HG03175 (cell line): ENCODE measurements at regions not wholly inside any gene's neighbourhood (a gene's known extent, or its start where the extent isn't known, plus 50 kb on each side); places are given as distances from the start of the nearest gene placed in this dataset.

ENCODE experiments used
- ATAC-seq: cut with Tn5 transposase; IDR thresholded peaks from one replicate; pipeline ENCODE4 v1.9.1; 2021; ENCODE audit warnings: mild to moderate bottlenecking, moderate library complexity; ENCODE audit not compliant: unreplicated experiment

DNA sequence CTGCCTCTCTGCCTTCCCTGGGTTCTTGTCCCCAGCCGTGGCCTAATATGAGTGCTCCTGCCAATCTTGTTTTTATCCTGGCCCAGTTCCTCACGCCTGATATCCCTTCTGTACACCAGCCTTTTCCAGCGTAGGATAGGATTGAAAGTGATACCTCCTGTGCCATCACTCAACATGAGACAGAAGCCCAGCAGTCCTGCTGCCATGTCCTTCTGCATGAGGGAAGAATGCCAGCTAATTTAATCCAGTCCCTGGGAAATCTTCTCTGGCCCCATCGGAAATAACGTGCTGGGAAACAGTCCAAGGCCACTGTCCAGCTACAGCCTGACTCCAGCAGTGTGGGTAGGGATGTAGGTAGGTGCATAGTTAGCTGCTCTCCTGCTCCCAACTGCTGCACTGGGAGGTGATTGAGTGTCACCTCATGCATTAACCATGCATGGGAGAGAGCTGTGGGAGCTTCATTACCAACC, 92.0 kb upstream of the TPM1 start:
- ATAC-seq = no peak

DNA sequence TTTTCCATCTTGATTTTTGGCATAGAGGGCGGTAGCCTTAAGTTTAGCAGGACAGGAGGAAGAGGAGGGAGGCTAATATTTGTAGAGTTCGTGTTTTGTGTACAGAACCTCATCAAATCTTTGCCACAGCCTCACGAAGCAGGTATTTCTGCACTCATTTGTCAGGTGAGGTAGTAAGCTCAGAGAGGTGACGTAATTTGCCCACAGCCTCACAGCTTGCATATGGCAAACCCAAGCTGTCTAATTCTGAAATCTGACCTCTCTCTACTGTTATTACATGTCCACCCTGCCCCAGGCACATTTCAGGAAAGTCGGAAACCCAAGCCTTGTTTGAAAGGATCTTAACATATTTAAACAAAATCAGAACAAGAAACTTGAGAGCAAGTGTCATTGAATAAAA, 91.1 kb upstream of the TPM1 start:
- ATAC-seq = no peak

DNA sequence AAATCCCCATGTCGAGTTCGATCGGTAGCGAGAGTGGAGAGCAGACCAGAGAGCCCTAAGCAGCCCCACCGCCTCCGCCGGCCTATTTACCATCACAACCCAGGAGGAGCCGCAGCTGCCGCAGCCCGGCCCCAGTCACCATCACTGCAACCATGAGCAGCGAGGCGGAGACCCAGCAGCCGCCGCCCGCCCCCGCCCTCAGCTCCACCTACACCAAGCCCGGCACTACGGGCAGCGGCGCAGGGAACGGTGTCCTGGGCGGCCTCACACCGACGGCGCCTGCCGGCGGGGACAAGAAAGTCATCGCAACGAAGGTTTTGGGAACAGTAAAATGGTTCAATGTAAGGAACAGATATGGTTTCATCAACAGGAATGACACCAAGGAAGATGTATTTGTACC, 89.5 kb upstream of the TPM1 start:
- no peak for ATAC-seq

DNA sequence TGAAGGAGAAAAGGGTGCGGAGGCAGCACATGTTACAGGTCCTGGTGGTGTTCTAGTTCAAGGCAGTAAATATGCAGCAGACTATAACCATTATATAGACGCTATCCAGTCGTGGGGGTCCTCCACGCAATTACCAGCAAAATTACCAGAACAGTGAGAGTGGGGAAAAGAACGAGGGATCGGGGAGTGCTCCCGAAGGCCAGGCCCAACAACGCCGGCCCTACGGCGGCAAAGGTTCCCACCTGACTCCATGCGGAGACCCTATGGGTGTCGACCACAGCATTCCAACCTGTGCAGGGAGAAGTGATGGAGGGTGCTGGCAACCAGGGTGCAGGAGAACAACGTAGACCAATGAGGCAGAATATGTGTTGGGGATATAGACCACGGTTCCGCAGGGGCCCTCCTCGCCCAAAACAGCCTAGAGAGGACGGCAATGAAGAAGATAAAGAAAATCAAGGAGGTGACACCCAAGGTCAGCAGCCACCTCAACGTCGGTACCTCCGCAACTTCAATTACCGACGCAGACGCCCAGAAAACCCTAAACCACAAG, 89.0 kb upstream of the TPM1 start:
- no peak for ATAC-seq

DNA sequence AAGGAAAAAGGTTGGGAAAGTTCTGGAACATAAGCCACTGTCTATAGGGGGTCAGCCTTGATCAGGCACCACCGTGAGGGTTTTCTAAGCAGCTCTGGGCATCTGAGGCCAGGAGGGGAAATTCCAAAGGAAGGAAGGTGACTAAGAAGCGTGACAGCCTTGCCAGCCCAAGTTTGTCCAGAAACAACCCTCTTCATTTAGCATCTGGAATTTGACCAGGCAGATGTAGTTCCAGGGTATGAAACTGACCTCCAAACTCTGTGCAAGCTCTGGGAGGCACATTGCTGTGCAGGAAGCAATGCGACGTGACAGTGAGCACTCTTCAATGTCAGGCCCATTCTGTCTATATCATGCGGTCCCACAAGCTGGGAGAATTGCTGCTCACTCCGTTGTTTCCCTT, 85.4 kb upstream of the TPM1 start:
- ATAC-seq = no peak

DNA sequence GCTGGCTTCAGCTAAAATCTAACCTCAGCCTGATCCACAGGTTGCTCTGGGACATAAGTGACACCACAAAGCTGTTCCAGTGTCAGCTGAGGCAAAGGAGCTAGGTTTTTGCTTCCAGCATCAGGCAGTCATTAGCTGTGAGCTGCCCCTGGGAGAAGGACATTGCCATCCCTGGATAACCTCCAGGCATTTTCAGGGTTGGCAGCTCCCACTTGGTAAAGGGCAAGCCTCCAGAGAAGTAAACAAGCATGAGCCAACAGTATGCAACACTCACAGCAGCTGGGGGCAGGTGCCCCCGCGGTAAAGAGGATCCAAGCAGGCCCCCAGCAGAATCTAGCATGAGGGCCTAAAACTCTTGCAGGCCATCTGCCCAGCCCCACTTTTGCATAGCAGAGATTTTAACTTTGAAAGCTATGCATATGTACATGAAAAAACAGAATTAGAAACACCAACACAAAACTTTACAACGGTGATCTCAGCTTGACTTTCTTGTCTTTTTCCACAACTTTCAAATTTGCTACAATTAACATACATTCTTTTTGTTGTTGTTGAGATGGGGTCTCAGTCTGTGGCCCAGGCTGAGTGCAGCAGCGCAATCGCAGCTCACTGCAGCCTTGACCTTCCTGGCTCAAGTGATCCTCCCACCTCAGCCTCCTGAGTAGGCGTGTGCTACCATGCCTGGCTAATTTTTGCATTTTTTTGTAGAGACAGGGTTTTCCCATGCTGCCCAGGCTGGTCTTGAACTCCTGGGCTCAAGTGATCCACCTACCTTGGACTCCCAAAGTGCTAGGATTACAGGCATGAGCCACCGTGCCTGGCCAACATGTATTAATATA, 83.8 kb upstream of the TPM1 start:
- no peak for ATAC-seq

DNA sequence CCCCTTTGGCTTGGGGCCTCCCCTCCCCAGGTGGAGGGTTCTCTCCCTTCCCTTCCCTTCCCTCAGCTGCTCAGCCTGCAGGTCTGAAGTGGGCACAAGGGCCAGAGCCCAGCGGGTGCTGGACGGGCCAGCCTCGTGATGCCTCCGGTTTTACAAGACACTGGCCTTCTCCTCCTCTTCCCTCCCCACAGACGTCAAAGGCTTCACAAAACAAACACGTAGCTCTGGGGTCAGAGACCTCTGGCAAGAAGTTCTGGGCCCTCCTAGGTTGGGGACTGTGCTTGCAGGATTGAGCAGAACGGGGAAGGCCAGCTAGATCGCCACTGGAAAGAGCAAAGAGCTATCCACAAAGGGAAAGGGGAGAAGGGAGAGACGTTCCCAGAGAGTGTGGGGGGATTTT, 81.4 kb upstream of the TPM1 start:
- no peak for ATAC-seq

DNA sequence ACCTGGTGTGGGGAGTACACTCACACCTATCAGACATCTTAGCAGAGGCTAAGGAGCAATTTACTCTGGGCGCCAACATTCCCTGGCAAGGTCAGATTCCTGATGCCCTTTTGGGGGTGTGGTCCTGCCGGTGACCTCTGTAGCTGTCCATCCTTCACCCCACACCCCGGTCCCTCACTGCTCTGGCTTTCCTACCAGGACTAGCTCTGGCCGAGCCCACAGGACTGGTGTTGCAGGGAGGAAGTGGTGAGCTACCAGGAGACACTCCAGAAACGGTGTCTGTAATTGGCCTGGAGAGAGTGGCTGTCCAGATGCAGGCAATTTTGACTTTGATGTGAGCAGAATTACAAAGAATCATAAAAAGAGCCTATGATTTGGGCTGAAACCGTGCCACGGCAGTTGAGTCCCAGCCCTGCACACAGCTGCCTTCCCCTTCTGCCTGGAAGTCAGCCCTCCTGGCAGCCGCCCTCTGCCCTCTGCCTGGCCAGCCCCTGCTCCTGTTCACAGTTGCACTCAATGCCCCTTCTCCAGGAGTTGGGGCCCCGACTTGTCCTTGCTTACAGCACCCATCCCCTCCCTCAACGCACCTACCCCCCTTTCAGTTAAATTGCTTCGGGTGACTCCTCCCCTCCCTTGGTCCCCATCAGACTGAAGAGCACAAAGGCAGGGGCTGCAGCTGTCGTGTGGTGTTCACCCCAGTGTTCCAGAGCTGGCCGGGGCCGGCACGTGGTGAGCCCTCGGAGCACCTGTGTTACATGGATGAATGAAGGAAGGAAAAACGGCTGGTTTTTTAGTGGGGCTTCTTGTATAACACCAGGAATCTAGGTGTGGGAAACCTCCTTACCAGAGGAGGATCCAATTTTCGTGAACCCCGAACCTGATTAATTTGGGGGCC, 80.2 kb upstream of the TPM1 start:
- ATAC-seq = no peak

DNA sequence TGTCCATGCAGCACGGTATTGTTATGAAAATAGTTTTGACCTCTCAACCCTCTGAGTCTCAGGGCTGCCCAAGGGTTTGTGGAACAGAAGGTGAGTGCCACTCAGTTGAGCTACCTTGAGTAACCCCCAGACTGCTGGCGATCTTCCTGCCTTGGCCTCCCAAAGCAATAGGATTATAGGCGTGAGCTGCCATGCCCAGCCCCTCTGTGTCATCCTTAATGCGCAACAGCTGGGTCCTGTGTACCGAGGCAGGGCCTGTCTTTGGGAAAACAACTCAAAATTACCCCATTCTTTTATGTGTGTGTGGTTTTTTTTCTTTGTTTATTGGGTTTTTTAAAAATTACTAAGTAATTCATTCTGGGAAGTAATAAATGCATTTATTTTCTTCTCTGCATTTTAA, 78.3 kb upstream of the TPM1 start:
- ATAC-seq = no peak

DNA sequence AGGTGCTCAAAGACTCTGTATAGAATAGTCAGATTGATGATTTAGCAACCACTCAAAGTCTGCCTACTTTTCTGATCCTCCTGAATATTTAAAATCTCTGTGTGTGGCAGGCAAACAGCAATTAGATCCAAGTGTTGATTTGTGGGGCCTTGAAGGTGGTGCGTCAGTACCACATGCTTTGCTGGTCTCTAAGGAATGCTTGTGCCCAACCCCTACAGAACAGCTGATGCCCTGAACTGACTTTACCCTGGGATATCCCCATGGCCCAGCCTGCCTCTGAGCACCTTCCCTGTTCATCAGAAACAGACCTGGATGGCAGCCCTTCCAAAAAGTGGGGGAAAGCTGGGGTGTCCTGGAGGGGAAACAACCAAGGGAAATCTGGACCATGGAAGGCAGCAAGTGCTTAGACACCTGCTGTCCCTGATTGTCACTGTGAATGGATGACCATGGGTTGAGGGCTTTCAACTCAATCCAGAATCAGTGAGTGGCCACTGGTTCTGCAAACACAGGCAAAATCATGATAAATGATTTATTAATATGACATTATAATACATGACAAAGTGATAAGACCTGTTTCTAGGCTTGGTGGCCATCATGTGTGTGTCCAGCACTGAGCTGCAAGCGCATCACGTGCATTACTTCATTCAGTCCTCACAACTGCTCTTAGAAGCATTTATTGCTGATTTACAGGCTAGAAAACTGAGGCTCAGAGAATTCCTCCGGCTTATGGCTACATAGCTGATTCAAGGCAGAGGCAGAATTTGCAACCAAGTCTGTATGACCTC, 76.1 kb upstream of the TPM1 start:
- ATAC-seq = no peak

DNA sequence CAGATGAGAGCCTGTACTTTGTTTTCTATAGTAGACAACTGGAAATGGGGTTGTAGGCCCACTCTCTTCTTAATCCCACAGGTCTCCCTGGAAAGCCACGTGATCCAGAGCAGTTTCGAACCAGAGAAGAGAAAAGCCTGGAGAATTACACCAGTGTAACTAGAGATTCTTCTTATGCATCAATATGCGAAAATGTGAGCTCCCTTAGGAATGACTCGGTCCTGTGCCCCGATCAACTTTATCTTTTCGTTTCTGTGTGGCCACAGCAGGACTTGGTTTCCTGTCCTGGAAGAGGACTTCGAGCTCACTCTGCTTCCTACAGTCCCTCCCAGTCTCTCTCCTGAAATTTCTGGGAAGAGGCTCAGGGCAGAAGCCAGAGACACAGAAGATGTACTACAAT, 73.8 kb upstream of the TPM1 start:
- no peak for ATAC-seq

DNA sequence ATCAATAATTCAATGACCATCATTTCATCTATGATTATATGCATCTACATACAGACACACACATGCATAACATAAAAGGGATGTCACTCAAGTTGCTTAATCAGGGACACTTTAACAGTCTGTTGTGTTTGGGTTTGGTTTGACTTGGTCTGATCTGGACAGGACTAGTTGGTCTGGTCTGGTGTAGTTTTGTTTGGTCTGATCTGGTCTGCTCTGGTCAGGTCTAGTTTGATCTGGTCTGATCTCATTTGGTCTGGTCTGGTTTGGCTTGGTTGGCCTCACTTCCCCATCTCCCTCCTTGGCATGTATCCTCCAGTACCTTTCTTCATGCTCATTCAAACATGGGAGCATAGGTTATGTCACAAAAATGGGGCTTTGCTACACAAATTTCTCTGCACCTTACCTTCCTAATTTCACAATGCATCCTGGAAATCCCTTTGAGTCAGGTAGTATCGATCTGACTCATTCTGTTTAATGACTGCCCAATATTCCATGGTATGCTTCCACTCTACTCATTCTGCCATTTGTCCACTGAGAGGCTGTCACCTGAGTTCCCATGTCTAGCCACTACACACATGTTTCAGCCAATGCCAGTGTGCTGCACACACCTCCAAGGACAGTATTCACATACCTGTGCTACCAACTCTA, 73.0 kb upstream of the TPM1 start:
- ATAC-seq = no peak

DNA sequence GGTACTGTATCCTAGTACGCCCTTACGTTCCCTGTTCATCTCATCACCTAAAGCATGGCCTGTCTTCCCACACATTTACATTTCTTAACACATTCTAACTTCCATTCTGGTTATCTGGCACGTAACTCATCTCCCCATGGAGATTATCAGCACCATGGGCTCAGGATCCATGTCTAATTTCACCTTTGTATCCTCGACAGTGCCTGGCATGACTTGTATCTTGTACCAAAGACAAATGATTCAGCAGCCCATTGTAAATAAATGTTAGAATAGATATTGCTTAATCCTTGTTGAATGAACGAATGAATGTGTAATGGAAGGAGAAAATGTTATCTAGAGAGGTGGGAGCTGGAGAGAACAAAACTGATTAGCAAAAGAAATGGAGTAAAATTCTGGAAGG, 69.7 kb upstream of the TPM1 start:
- ATAC-seq = no peak

DNA sequence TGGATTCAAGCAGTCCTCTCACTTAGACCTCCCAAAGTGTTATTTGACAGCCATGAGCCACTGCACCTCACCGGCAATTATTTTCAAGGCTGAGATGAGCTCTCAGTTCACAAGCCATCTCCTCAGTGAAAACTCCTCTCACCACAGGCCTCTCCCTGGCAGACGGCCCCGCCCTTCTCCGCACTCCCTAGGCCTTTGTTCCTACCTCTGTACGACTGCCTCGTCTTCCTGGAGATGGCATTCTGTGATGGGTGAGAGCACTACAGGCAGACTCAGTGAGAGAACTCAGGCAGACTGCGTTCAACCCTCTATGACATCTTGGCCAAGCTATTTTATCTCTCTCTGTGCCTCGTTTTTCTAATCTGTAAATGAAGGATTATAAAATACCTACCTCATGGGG, 67.0 kb upstream of the TPM1 start:
- no peak for ATAC-seq

DNA sequence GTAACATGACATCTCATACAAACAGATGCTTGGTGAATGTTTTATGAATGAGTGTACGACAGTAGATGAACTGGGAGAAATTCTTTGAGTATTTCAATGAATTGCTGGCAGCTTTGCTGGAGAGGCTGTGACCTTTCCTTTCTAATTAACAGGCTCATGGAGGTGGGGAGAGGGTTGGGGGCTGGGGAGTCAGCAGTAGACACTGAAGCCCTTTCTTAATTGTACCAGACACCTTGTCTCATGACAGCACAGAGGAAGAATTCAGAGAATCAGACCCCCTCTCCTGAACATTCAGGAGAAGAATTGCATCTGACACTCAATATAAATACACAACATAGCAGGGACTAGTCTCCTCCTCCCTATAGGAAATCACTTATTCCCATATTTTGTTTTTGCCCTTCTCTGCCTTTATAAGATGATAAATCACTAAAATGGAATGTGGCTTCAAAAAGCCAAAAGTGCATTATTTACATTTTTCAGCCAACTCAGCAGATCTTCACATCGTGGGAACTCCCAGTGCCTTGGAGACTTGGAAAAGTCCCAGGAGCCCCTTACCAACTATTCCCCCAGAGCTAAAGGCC, 66.2 kb upstream of the TPM1 start:
- no peak for ATAC-seq

DNA sequence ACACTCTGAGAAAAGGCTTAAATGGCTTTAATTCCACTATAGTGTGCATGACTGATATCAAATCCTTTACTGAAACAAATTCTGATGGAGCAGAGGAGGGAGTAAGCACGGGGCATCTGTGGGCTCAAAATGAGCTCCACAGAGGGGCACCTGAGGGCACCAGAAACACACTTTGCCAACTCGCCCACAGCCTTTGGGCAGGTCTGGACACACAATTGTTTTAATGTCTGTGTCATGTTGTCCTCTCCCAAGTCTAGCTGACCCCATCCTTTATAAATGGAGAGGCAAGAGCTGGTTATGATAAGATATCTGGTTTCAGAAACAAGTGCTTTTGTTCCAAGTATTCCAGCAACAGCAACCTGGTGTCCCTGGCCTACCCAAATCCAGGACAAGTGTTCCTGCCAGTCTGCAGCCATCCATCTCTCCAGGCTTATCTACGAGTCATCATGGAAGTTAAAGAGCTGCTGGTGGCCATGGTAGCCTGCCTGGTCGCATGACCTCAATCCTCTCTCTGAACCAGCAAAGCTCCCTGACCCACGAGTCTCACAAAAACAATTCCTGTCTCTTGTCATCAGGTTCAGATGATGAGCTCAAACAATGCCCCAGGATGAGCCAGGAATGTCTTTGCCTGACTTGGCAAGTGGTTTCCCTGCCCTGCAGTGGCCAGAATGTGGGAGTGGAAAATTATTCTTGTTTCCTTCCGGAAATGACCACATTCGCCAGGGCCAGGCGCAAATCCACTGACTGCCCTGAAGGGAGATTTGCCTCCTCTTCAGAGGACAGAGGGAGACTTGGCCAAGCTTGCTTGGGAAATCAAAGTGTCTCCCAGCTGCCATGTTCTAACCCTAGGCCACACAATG, 64.4 kb upstream of the TPM1 start:
- no peak for ATAC-seq

DNA sequence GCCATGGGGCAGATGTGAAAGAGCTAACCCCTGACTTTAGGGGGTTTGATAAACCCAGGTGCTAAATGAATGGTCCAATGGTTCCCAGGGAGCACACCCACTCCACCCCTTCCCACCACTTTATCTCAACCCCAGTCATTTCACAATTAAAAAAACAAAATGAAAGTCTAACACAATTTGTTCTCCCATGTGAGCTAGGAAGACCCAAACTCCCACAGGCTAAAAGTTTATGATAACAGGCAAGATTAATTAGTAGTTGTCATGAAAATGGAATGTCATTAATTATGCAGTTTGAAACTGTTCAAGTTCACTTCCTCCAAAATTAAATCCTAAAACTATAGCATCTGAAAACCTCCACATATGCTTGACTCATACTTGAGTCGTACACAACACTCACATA, 63.3 kb upstream of the TPM1 start:
- ATAC-seq = no peak

DNA sequence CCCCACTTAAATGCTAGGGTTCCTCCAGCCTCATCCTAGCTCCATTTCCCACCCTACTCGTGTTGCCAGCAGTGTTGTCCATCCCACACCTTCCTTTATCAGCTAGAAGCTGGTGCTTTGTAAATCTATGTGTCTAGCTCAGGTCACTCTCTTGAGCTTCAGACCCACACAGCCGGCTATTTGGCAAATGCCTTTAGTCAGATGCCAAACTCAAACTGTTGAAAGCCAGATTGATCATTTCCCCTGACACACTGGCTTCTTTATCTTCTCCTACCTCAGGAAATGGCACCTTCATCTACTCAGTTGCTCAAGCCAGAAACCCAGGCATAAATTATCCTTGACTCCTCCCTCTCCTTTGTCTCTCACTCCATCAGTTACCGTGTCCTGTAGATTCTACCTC, 61.5 kb upstream of the TPM1 start:
- no peak for ATAC-seq

DNA sequence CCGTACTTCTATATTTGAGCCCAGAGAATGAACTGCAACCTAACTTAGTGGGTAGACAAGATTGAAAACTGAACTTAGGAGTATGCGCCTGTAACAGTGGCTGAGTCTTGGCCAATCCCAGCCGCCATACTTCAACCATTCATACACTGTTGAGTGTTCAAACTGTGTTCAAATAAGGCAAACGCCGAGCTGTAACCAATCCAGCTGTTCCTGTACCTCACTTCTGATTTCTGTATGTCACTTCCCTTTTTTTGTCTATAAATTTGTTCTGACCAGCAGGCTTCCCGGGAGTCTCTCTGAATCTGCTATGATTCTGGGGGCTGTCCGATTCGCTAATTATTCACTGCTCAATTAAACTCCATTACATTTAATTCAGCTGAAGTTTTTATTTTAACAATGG, 58.6 kb upstream of the TPM1 start:
- no peak for ATAC-seq
